CD4-positive, alpha-beta T cell (primary cell): ENCODE measurements at regions not wholly inside any gene's neighbourhood (a gene's known extent, or its start where the extent isn't known, plus 50 kb on each side); places are given as distances from the start of the nearest gene placed in this dataset.

Experiments
- ATAC-seq: fragments of 200-7000 bp; cut with Tn5 transposase; one replicate; pipeline ENCODE4 v1.10.0; 2022; ENCODE audit warnings: mild to moderate bottlenecking; ENCODE audit not compliant: poor library complexity
- CTCF ChIA-PET: fragments of 350-600 bp; sonication (Branson Sonifier 250); formaldehyde crosslinking; loops from one replicate; lab custom pipeline; 2021; ENCODE audit warnings: antibody characterized with exemption, inconsistent platforms; lab: Charles Lee
- POLR2A ChIA-PET: fragments of 350-600 bp; sonication (Branson Sonifier 250); formaldehyde crosslinking; loops from one replicate; lab custom pipeline; 2021; ENCODE audit warnings: antibody characterized with exemption, inconsistent platforms; lab: Charles Lee
- DNase-seq, 14 experiments: peaks; one replicate each; pipeline ENCODE4 v3.0.0-alpha.2; 2013 to 2020; ENCODE audit warnings: mixed read lengths in 2 of 14
- H3K27ac ChIP-seq, 2 donors: one replicate each; pipeline versions ENCODE4 v1.5.1 to v1.7.0; 2013; ENCODE audit warnings: low read length in 2 of 2, low read depth in 1 of 2, mild to moderate bottlenecking in 1 of 2
- H3K27me3 ChIP-seq, 2 experiments: 1 replicate in 1 of 2; 2 replicates in 1 of 2; pipeline versions ENCODE4 v1.6.1 to v1.7.0; 2013; ENCODE audit warnings: low read length in 2 of 2, control low read depth in 1 of 2, mild to moderate bottlenecking in 1 of 2, moderate library complexity in 1 of 2; ENCODE audit not compliant: insufficient read depth in 2 of 2, control insufficient read depth in 1 of 2
- H3K36me3 ChIP-seq: one replicate; pipeline ENCODE4 v1.6.1; 2013; ENCODE audit warnings: low read length, control low read depth; ENCODE audit not compliant: insufficient read depth
- H3K4me1 ChIP-seq: one replicate; pipeline ENCODE4 v1.6.1; 2013; ENCODE audit warnings: low read length, control low read depth; ENCODE audit not compliant: insufficient read depth
- H3K4me3 ChIP-seq: one replicate; pipeline ENCODE4 v1.5.1; 2013; ENCODE audit warnings: mild to moderate bottlenecking, low read length, moderate library complexity
- H3K9me3 ChIP-seq, 2 experiments: 1 replicate in 1 of 2; 2 replicates in 1 of 2; pipeline versions ENCODE4 v1.6.1 to v1.7.0; 2013; ENCODE audit warnings: low read length in 2 of 2, mild to moderate bottlenecking in 2 of 2, control low read depth in 1 of 2, moderate library complexity in 1 of 2; ENCODE audit not compliant: control insufficient read depth in 1 of 2, insufficient read depth in 1 of 2
- H3K27ac Mint-ChIP-seq: one replicate; pipeline ENCODE4 v1.8.0; 2020; ENCODE audit warnings: mixed read lengths
- H3K27me3 Mint-ChIP-seq: one replicate; pipeline ENCODE4 v1.8.0; 2021; ENCODE audit warnings: mixed read lengths
- H3K36me3 Mint-ChIP-seq: one replicate; pipeline ENCODE4 v1.8.0; 2021; ENCODE audit warnings: low read depth, mixed read lengths
- H3K4me1 Mint-ChIP-seq: one replicate; pipeline ENCODE4 v1.8.0; 2021; ENCODE audit warnings: low read depth, mixed read lengths
- H3K4me3 Mint-ChIP-seq: one replicate; pipeline ENCODE4 v1.8.0; 2020; ENCODE audit warnings: mild to moderate bottlenecking, mixed read lengths
- H3K9me3 Mint-ChIP-seq: one replicate; pipeline ENCODE4 v1.8.0; 2020; ENCODE audit warnings: mixed read lengths
- CTCF ChIP-seq: fragments of 200-600 bp; IDR thresholded peaks from one replicate; pipeline ENCODE4 v1.8.0; 2022; ENCODE audit warnings: antibody characterized with exemption, mild to moderate bottlenecking
- intact Hi-C, 2 experiments: fragments of 100-400 bp; cut with DNase I in 1 of 2; cut with micrococcal nuclease in 1 of 2; formaldehyde crosslinking; loops; one replicate each; pipeline versions ENCODE4 v1.15.1 to v1.9.0; 2023 to 2025; cut with DNase I, micrococcal nuclease

- Histone ChIP-seq H3K4me3 (no peak overlapping the region), H3K9me3 (peaks cover under 1 to 6% of the 10 kb centered on the region in 2 experiments), H3K4me1 (no peaks in the 10 kb centered on the region), H3K27ac (no peak overlapping the region), H3K36me3 (no peaks in the 10 kb centered on the region), H3K27me3 (no peaks in the 10 kb centered on the region)
- TF ChIP-seq CTCF = no peak
- no peaks in the 10 kb centered on the region for H3K27me3 Mint-ChIP-seq
- POLR2A ChIA-PET = no interaction called here
- DNase-seq (no peak), ATAC-seq (no peak)
- no peak overlapping the region for H3K4me3 Mint-ChIP-seq
- H3K27ac Mint-ChIP-seq = no peak overlapping the region
- H3K36me3 Mint-ChIP-seq = no peaks in the 10 kb centered on the region
- CTCF ChIA-PET = no interaction called here
- H3K9me3 Mint-ChIP-seq = peaks cover 16% of the 10 kb centered on the region
- H3K4me1 Mint-ChIP-seq = no peaks in the 10 kb centered on the region
- intact Hi-C loops = no loop called here
Measured at GRCh38 chr2:41488888-41489287, 558.9 kb upstream of the PKDCC start.

- Histone ChIP-seq H3K4me1 (no peaks in the 10 kb centered on the region), H3K36me3 (no peaks in the 10 kb centered on the region), H3K27me3 (no peaks in the 10 kb centered on the region), H3K4me3 (no peak overlapping the region), H3K27ac (no peak overlapping the region), H3K9me3 (peaks cover 5 to 14% of the 10 kb centered on the region in 2 experiments)
- intact Hi-C loops = no loop called here
- H3K9me3 Mint-ChIP-seq = peaks cover 18% of the 10 kb centered on the region
- H3K27ac Mint-ChIP-seq = no peak overlapping the region
- no peak for TF ChIP-seq CTCF
- CTCF ChIA-PET = no interaction called here
- POLR2A ChIA-PET = no interaction called here
- no peak for DNase-seq
- no peaks in the 10 kb centered on the region for H3K4me1 Mint-ChIP-seq
- no peak for ATAC-seq
- no peak overlapping the region for H3K4me3 Mint-ChIP-seq
- no peaks in the 10 kb centered on the region for H3K36me3 Mint-ChIP-seq
- no peaks in the 10 kb centered on the region for H3K27me3 Mint-ChIP-seq
Measured at GRCh38 chr2:41489638-41490037, 558.2 kb upstream of the PKDCC start.

- ATAC-seq (no peak), DNase-seq (no peak)
- H3K9me3 Mint-ChIP-seq = peaks cover 14% of the 10 kb centered on the region
- Histone ChIP-seq H3K4me3 (no peak overlapping the region), H3K36me3 (no peaks in the 10 kb centered on the region), H3K9me3 (peaks cover 15 to 40% of the 10 kb centered on the region in 2 experiments), H3K27me3 (no peaks in the 10 kb centered on the region), H3K4me1 (no peaks in the 10 kb centered on the region), H3K27ac (no peak overlapping the region)
- intact Hi-C loops = no loop called here
- TF ChIP-seq CTCF = no peak
- H3K27me3 Mint-ChIP-seq = no peaks in the 10 kb centered on the region
- CTCF ChIA-PET = no interaction called here
- H3K36me3 Mint-ChIP-seq = peaks cover 5% of the 10 kb centered on the region
- no peak overlapping the region for H3K27ac Mint-ChIP-seq
- POLR2A ChIA-PET = no interaction called here
- H3K4me1 Mint-ChIP-seq = no peaks in the 10 kb centered on the region
- H3K4me3 Mint-ChIP-seq = no peak overlapping the region
Measured at GRCh38 chr2:41495050-41495449, 552.8 kb upstream of the PKDCC start.
